ENCODE measurements at regions not wholly inside any gene's neighbourhood (a gene's known extent, or its start where the extent isn't known, plus 50 kb on each side); places are given as distances from the start of the nearest gene placed in this dataset.
"Not testable (repeated sequence)": the region's sequence is repeated elsewhere in the genome, so short reads cannot be mapped to it uniquely, and the experiment has no call there.

DNA sequence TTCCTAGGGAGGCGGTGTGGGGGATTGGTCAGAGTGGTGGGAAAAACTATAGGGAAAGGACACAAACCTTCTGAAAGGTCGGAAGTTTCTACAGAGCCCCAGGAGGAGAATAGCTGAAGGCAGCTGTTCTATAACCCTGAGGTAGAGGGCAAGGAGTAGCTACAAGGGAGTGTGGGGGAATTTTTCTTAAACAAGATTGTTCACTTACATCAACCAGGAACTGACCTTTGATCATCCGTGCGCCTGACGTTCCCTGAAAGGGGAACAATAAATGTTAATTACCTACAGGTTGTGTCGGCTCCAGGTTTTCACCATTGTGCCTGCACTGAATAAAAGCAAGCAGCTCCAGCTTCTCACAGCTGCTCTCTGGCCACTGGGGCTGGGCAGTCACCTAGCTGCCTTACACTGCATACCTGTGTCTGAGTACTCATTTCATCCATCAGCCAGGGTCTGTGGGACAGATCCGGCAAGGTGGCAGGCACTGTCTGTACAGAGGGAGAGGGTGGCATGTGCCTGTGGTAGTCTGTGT lies 59.3 kb upstream of the IMP4 start:
- H4K8ac ChIP-seq (ENCODE audit: low read depth in 2 of 2, low read length in 2 of 2); H3K36me3 ChIP-seq (ENCODE audit: control insufficient read depth, insufficient read depth, low read length); H3K27me3 ChIP-seq (ENCODE audit: control insufficient read depth, insufficient read depth, low read length); H2AK5ac ChIP-seq (ENCODE audit: low read depth, low read length); H3K27ac ChIP-seq (ENCODE audit: insufficient read depth, low read length); H2AK9ac ChIP-seq (replicated peaks; ENCODE audit: low read depth, low read length, poor library complexity); H3K4me1 ChIP-seq (ENCODE audit: control insufficient read depth, insufficient read depth, low read length); H3K79me1 ChIP-seq (ENCODE audit: low read depth in 1 of 2, low read length in 2 of 2); H4K20me1 ChIP-seq (ENCODE audit: insufficient read depth, low read length); DNase-seq; H4K5ac ChIP-seq (ENCODE audit: low read depth, low read length); in situ Hi-C loops (cut with MboI; ENCODE audit: low sequenced_read_pairs); ATAC-seq (ENCODE audit: low read depth); H3K14ac ChIP-seq (replicated peaks; ENCODE audit: low read depth, low read length); H3K9ac ChIP-seq (ENCODE audit: low read depth, low read length); H2BK5ac ChIP-seq (ENCODE audit: low read depth, low read length, poor library complexity, severe bottlenecking); H3K4me3 ChIP-seq (ENCODE audit: insufficient read depth, low read depth, low read length); H4K91ac ChIP-seq (ENCODE audit: insufficient read depth, low read depth, low read length); H3K23ac ChIP-seq (ENCODE audit: low read depth, low read length); H3K4me2 ChIP-seq (ENCODE audit: low read depth, low read length); H2BK15ac ChIP-seq (ENCODE audit: low read depth, low read length); H3K9me3 ChIP-seq (ENCODE audit: control insufficient read depth, insufficient read depth, low read length); BruUV-seq (replicated peaks); POLR2A ChIA-PET (ENCODE audit: unreplicated experiment); H3K18ac ChIP-seq (ENCODE audit: low read depth, low read length); H2BK20ac ChIP-seq (ENCODE audit: low read depth, low read length); H2AFZ ChIP-seq (replicated peaks; ENCODE audit: low read length, poor library complexity); H3K4ac ChIP-seq (ENCODE audit: low read depth, low read length); H3K9me1 ChIP-seq (ENCODE audit: insufficient read depth, low read length); intact Hi-C loops (cut with micrococcal nuclease); H3K56ac ChIP-seq (ENCODE audit: extremely low read depth, insufficient read depth, low read length); CTCF ChIA-PET; H2BK120ac ChIP-seq (ENCODE audit: low read depth, low read length): not testable (repeated sequence)
- WGBS, 2 experiments (ENCODE audit: extremely low coverage in 2 of 2, insufficient read length in 1 of 2) = no CpG with 5 or more reads among the region's 7 CpGs
- dilution Hi-C loops (cut with HindIII; ENCODE audit: low sequenced_read_pairs, unreplicated experiment) = loop anchor here (25.0 kb wide), 1 partner anchor 1079 kb away; the partner anchor contains the start of gene RAB6D

DNA sequence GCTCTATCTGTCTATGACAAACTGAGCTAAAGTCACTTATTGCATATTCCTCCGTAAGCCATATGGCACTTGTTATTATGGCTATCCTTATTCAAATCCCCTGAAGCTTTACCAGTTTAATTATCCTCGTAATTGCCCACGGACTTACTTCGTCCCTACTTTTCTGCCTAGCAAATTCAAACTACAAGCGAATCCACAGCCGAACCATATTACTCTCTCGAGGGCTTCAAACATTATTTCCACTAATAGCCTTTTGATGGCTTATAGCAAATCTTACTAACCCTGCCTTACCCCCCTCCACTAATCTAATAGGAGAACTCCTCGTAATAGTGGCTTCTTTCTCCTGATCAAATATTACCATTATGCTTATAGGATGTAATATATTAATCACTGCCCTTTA lies 63.1 kb upstream of the IMP4 start:
- H3K9me1 ChIP-seq (ENCODE audit: insufficient read depth, low read length); BruUV-seq (replicated peaks); H2AK5ac ChIP-seq (ENCODE audit: low read depth, low read length); DNase-seq; H3K27ac ChIP-seq (ENCODE audit: insufficient read depth, low read length); H3K18ac ChIP-seq (ENCODE audit: low read depth, low read length); H3K36me3 ChIP-seq (ENCODE audit: control insufficient read depth, insufficient read depth, low read length); H2BK5ac ChIP-seq (ENCODE audit: low read depth, low read length, poor library complexity, severe bottlenecking); H3K79me1 ChIP-seq (ENCODE audit: low read depth in 1 of 2, low read length in 2 of 2); H2BK120ac ChIP-seq (ENCODE audit: low read depth, low read length); H4K91ac ChIP-seq (ENCODE audit: insufficient read depth, low read depth, low read length); H2BK20ac ChIP-seq (ENCODE audit: low read depth, low read length); H4K8ac ChIP-seq (ENCODE audit: low read depth in 2 of 2, low read length in 2 of 2); H2AK9ac ChIP-seq (replicated peaks; ENCODE audit: low read depth, low read length, poor library complexity); H4K5ac ChIP-seq (ENCODE audit: low read depth, low read length); H3K9ac ChIP-seq (ENCODE audit: low read depth, low read length); H4K20me1 ChIP-seq (ENCODE audit: insufficient read depth, low read length); ATAC-seq (ENCODE audit: low read depth); H3K14ac ChIP-seq (replicated peaks; ENCODE audit: low read depth, low read length); in situ Hi-C loops (cut with MboI; ENCODE audit: low sequenced_read_pairs); POLR2A ChIA-PET (ENCODE audit: unreplicated experiment); H3K4ac ChIP-seq (ENCODE audit: low read depth, low read length); H3K4me2 ChIP-seq (ENCODE audit: low read depth, low read length); H2BK15ac ChIP-seq (ENCODE audit: low read depth, low read length); H3K4me3 ChIP-seq (ENCODE audit: insufficient read depth, low read depth, low read length); CTCF ChIA-PET; intact Hi-C loops (cut with micrococcal nuclease); H3K9me3 ChIP-seq (ENCODE audit: control insufficient read depth, insufficient read depth, low read length); H3K56ac ChIP-seq (ENCODE audit: extremely low read depth, insufficient read depth, low read length); H3K4me1 ChIP-seq (ENCODE audit: control insufficient read depth, insufficient read depth, low read length); H3K27me3 ChIP-seq (ENCODE audit: control insufficient read depth, insufficient read depth, low read length); H3K23ac ChIP-seq (ENCODE audit: low read depth, low read length); H2AFZ ChIP-seq (replicated peaks; ENCODE audit: low read length, poor library complexity): not testable (repeated sequence)
- dilution Hi-C loops (cut with HindIII; ENCODE audit: low sequenced_read_pairs, unreplicated experiment) = loop anchor here (25.0 kb wide), 1 partner anchor 1083 kb away; the partner anchor contains the start of gene RAB6D
- 75% methylated on average over 6 of the region's 8 CpGs; no CpG with 5 or more reads in 1 of the 2 experiments for WGBS, 2 experiments (ENCODE audit: extremely low coverage in 2 of 2, insufficient read length in 1 of 2)

Data from IMR-90 (cell line).